RWPE2 (cell line): ENCODE measurements at regions not wholly inside any gene's neighbourhood (a gene's known extent, or its start where the extent isn't known, plus 50 kb on each side); places are given as distances from the start of the nearest gene placed in this dataset.

Experiments used
- ATAC-seq: fragments of 200-7000 bp; cut with Tn5 transposase; 3 replicates; pipeline ENCODE4 v1.9.1; 2021; ENCODE audit warnings: low read depth
- DNase-seq: peaks from one replicate; pipeline ENCODE4 v3.0.0-alpha.2; 2020; ENCODE audit warnings: low spot score
- H3K27ac ChIP-seq: fragments of 450-650 bp; 2 replicates; pipeline ENCODE4 v1.5.1; 2017; ENCODE audit warnings: mild to moderate bottlenecking; ENCODE audit not compliant: poor library complexity, severe bottlenecking
- H3K27me3 ChIP-seq: fragments of 250-450 bp; sonication (Bioruptor Pico); 2 replicates; pipeline ENCODE4 v1.5.1; 2021; ENCODE audit warnings: mild to moderate bottlenecking, moderate library complexity; ENCODE audit not compliant: insufficient read depth, poor library complexity, severe bottlenecking
- H3K36me3 ChIP-seq: fragments of 250-450 bp; sonication (Bioruptor Pico); 2 replicates; pipeline ENCODE4 v1.5.1; 2020; ENCODE audit warnings: low read depth, mild to moderate bottlenecking, moderate library complexity
- H3K4me1 ChIP-seq: fragments of 250-450 bp; sonication (Bioruptor Pico); 2 replicates; pipeline ENCODE4 v1.5.1; 2021; ENCODE audit warnings: mild to moderate bottlenecking, moderate library complexity; ENCODE audit not compliant: insufficient read depth, poor library complexity, severe bottlenecking
- H3K4me3 ChIP-seq: fragments of 250-450 bp; sonication (Bioruptor Pico); 2 replicates; pipeline ENCODE4 v1.5.1; 2021; ENCODE audit warnings: mild to moderate bottlenecking, moderate library complexity; ENCODE audit not compliant: severe bottlenecking
- H3K9me3 ChIP-seq: fragments of 250-450 bp; sonication (Bioruptor Pico); 2 replicates; pipeline ENCODE4 v1.5.1; 2021; ENCODE audit warnings: mild to moderate bottlenecking, moderate library complexity; ENCODE audit not compliant: severe bottlenecking
- CTCF ChIP-seq: fragments of 450-650 bp; IDR thresholded peaks from one replicate; pipeline ENCODE4 v1.5.1; 2017; ENCODE audit warnings: mild to moderate bottlenecking, moderate library complexity; ENCODE audit not compliant: poor library complexity, severe bottlenecking

GRCh38 chr11:103703437-103703836 is 333.0 kb upstream of the DDI1 start:
- DNase-seq (no peak), ATAC-seq (no peak)
- no peaks in the 10 kb centered on the region for H3K27me3 ChIP-seq

GRCh38 chr11:103703954-103704353 is 332.5 kb upstream of the DDI1 start:
- Histone ChIP-seq H3K9me3 (no peaks in the 10 kb centered on the region), H3K4me3 (no peak overlapping the region), H3K36me3 (no peaks in the 10 kb centered on the region), H3K27ac (no peak overlapping the region), H3K27me3 (no peaks in the 10 kb centered on the region), H3K4me1 (no peaks in the 10 kb centered on the region)
- ATAC-seq = no peak
- DNase-seq = no peak
- TF ChIP-seq CTCF = no peak

More at GRCh38 chr11:103703437-103703836, 333.0 kb upstream of the DDI1 start:
- H3K27ac ChIP-seq = no peak overlapping the region
- H3K4me3 ChIP-seq = no peak overlapping the region
- H3K36me3 ChIP-seq = no peaks in the 10 kb centered on the region
- H3K4me1 ChIP-seq = no peaks in the 10 kb centered on the region
- no peaks in the 10 kb centered on the region for H3K9me3 ChIP-seq
- no peak for TF ChIP-seq CTCF

- Histone ChIP-seq H3K27ac (no peak overlapping the region), H3K27me3 (no peaks in the 10 kb centered on the region), H3K9me3 (no peaks in the 10 kb centered on the region), H3K4me1 (no peaks in the 10 kb centered on the region), H3K36me3 (no peaks in the 10 kb centered on the region), H3K4me3 (no peak overlapping the region)
- DNase-seq = no peak
- ATAC-seq = no peak
- TF ChIP-seq CTCF = no peak
Measured at GRCh38 chr11:103705642-103706041, 330.8 kb upstream of the DDI1 start.

- TF ChIP-seq CTCF = no peak
- no peaks in the 10 kb centered on the region for H3K4me1 ChIP-seq
- H3K27ac ChIP-seq = no peak overlapping the region
- ATAC-seq (no peak), DNase-seq (no peak)
- no peak overlapping the region for H3K4me3 ChIP-seq
- no peaks in the 10 kb centered on the region for H3K36me3 ChIP-seq
- H3K27me3 ChIP-seq = no peaks in the 10 kb centered on the region
- no peaks in the 10 kb centered on the region for H3K9me3 ChIP-seq
Measured at GRCh38 chr11:103709371-103709770, 327.1 kb upstream of the DDI1 start.

- Histone ChIP-seq H3K36me3 (no peaks in the 10 kb centered on the region), H3K27ac (no peak overlapping the region), H3K9me3 (no peaks in the 10 kb centered on the region), H3K4me1 (no peaks in the 10 kb centered on the region), H3K27me3 (no peaks in the 10 kb centered on the region), H3K4me3 (no peak overlapping the region)
- no peak for DNase-seq
- ATAC-seq = no peak
- TF ChIP-seq CTCF = no peak
Measured at GRCh38 chr11:103714246-103714645, 322.2 kb upstream of the DDI1 start.
